H1 (cell line): ENCODE measurements at regions not wholly inside any gene's neighbourhood (a gene's known extent, or its start where the extent isn't known, plus 50 kb on each side); places are given as distances from the start of the nearest gene placed in this dataset.

Experiments used
- MAFK ChIP-seq: IDR thresholded peaks from 2 replicates; pipeline ENCODE4 v1.6.1; 2012; ENCODE audit warnings: low read depth, mild to moderate bottlenecking, improper control_type of control experiment, low read length
- SIN3A ChIP-seq, 2 experiments: IDR thresholded peaks in 1 of 2; conservative IDR thresholded peaks in 1 of 2; 2 replicates each; pipeline ENCODE4 v1.6.1; 2011 to 2012; ENCODE audit warnings: low read length in 2 of 2, improper control_type of control experiment in 1 of 2, low read depth in 1 of 2, mild to moderate bottlenecking in 1 of 2
- SP2 ChIP-seq: IDR thresholded peaks from 2 replicates; pipeline ENCODE4 v1.6.1; 2012; ENCODE audit warnings: mild to moderate bottlenecking, low read length, inconsistent platforms

GRCh38 chr17:17414341-17414805 lies 62.4 kb upstream of the MED9 start (continued):
- TF ChIP-seq SIN3A (conservative IDR thresholded peaks at IDR 0.05 in 1 of 2, IDR thresholded peaks at IDR 0.05 in 1 of 2; ENCODE audit: low read depth in 1 of 2, low read length in 2 of 2) (no peak), SP2 (no peak), MAFK (no peak)
